HG02610 (cell line): ENCODE measurements at regions not wholly inside any gene's neighbourhood (a gene's known extent, or its start where the extent isn't known, plus 50 kb on each side); places are given as distances from the start of the nearest gene placed in this dataset.

Source experiments
- ATAC-seq: cut with Tn5 transposase; IDR thresholded peaks from one replicate; pipeline ENCODE4 v1.9.1; 2021; ENCODE audit warnings: mild to moderate bottlenecking, moderate library complexity; ENCODE audit not compliant: unreplicated experiment

DNA sequence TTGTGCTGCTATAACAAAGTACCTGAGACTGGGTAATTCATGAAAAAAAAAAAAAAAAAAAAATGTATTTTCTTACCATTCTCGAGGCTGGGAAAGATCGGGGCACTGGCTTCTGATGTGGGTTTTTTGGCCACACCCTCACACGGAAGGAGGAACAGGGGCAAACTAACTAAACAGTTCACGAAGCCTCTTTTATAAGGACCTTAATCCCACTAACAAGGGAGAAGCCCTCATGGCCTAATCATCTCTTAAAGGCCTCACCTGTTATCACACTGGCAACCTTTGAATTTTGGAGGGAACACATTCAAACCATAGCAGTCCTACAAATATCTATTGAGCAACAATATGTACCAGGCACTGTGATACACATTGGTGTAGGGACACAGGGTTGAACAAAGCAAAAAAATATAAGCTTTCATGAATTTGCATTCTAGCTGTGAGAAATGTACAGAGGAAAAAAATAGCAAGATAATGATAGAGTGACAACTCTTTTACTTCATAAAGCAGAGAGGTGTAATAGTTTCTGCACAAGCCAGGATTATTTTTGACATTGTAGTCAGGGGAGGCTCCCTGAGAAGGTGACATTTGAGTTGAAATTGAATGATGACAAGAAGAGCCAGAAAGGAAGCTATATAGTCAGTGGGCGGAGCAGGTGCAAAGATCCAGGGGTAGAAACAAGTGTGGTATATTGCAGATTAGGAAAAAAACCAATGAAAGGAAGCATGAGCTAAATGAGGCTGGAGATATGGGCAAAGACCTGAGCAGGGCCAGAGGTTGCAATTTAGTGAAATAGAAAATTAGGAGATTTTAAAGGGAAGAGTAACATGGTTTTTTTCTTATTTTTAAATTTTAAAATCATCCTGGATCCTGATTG lies 68.1 kb upstream of the GRAMD2B start:
- no peak for ATAC-seq

DNA sequence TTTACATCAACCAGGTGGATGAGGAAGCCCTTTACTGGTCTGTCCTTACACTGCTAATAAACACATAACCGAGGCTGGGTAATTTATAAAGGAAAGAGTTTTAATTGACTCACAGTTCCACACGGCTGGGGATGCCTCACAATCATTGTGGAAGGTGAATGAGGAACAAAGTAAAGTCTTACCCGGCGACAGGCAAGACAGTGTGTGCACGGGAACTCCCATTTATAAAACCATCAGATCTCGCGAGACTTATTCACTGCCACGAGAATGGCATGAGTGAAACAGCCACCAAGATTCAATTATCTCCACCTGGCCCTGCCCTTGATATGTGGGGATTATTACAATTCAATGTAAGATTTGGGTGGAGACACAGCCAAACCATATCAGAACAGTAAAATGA lies 67.3 kb upstream of the GRAMD2B start:
- peak; percentile 30 for ATAC-seq

- no peak for ATAC-seq
These were observed 65.4 kb upstream of the GRAMD2B start for GRCh38 chr5:126357585-126358342.

DNA sequence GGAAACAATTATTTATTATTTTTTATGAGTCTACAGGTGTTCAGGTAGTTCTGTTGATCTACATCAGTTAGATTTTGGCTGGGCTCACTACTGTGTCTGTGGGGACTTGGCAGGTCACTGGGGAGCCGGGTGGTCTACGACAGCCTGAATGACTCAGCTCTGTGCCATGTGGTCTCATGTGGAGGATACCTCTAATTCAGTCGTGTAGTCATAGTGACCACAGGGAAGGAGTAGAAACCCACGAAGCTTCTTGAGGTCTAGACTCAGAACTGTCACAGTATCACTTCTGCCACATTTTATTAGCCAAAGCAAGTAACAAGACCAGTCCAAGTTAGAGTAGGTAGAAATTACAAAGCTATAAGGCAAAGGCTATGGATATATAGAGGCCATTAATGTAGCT lies 64.7 kb upstream of the GRAMD2B start:
- ATAC-seq, result peak; percentile 90

- ATAC-seq, result no peak
These were observed 63.3 kb upstream of the GRAMD2B start for GRCh38 chr5:126359884-126360283.

DNA sequence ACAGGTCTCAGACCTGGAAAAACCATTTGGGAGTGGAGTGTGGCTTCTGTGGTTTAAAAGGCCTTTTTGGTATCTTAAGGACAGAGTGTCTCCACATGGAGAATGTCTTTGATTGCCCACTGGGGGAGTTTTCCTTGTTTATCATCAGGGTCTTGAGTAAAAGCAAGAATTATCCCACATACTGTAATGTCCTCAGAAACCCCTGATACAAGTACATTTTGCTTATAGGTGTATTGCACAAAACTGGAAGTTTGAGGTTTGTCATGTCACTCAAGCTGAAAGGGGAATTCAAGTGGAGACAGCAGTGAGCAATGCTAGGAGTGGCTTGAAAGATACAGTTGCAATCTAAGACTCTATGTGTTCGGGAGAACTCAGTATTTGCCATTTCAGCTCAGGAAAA lies 62.7 kb upstream of the GRAMD2B start:
- peak; percentile 37 for ATAC-seq

DNA sequence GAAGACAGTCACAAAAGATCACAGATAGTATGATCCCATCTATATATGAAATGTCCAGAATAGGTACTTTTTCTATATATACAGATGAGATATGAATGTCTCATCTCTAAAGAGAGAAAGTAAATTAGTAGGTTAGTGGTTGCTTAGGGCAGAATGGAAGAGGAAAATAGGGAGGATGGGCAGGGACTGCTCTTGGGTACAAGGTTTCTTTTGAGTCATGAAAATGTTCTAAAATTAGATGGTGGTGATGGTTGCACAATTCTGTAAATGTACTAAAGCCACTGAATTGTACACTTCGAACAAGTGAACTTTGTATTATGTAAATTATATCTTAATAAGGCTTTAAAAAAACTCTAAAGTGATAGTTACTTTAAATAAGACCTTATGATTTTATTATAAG lies 59.6 kb upstream of the GRAMD2B start:
- ATAC-seq, result no peak

- ATAC-seq, result no peak
These were observed 58.9 kb upstream of the GRAMD2B start for GRCh38 chr5:126364206-126364902.

DNA sequence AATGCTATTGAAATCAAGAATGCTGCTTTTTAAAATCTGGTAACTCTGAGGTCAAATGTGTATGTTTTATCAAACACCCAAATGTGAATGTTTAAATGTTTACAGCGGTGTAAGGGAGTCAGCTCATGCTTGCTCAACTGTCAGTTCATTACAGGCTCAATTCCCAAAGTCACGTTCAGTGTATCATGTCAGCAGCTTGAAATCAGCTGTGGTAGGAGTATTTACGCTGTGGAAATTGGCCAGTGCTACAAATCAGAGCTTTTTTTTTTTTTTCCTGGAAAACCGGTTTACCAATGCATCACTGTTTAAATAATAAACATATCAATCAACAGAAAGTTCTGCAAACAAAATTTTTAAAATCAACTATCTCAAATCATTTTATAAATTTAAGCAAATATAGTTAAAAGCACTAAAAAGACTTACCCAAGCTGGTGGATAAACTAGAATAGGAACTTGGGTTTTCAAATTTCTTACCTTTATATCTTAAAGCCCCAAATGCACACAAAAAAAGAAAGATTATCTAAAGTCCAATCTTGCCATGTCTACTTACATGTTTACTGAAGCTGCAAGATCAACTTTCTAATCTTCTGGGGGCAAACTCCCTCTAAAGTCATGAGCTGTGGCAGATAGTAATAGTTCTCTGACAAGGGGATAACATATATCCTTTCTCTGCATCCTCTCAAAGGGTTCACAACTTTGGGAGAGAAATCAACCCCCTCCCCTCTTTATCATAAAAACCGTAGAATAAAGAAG lies 57.6 kb upstream of the GRAMD2B start:
- ATAC-seq, result no peak

DNA sequence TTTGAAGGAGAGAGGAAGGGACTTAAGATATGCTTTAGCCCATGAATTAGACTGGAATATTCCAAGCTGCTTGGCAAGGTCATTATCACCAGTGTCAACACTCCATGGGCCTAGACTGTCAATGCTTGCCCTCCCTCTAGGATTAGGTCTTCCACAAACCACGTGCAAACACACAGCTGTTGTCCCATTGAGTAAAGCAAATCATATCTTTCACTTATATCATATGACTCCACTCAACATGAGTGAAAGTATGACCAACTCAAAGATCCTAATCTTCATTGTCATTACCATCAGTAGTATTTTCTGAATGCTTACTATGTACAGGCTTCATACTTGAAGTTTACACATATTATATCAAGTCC lies 57.0 kb upstream of the GRAMD2B start:
- ATAC-seq, result no peak

DNA sequence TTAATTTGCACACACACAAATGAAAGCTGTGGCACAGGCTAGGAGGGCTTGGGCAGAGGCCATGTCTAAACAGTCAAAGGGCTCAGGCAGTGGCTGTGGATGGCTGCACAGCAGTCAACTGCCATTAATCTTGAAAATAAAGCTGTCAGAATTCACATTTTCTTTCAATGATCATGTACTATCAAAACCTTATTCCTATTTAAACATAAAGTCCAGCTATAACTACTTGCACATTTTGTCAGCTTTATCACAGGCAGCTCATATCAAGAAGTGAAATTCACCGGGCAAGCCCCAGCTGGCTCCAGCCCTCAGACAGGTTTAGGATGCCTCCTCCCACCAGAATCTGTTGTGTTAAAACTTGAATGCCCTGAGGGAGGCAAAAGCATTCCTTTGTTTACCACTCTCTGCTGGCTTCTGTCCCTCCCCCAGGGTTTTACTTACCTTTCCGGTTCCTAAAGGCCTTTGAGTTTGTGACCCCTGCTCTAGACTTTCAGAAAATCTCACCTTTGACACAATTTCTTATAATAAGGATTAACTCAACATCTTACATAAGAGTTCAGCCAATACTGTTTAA lies 54.9 kb upstream of the GRAMD2B start:
- ATAC-seq, result no peak

DNA sequence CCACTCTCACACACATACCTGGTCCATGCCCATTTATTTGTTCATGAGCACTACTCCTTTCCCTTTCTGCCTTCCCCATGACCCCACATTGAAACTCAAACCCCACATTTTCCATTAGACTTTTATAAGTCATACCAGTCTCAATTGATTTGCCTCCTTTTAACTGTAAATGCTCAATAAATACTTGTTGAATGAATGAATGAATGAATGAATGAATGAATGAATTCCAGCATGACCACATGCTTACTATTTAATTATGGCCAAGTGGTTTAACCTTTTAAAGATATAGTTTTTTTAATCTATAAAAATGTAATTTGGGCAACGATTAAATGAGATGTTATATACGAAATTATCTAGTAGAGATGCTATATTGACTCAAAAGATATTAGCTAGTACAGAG lies 54.1 kb upstream of the GRAMD2B start:
- no peak for ATAC-seq

DNA sequence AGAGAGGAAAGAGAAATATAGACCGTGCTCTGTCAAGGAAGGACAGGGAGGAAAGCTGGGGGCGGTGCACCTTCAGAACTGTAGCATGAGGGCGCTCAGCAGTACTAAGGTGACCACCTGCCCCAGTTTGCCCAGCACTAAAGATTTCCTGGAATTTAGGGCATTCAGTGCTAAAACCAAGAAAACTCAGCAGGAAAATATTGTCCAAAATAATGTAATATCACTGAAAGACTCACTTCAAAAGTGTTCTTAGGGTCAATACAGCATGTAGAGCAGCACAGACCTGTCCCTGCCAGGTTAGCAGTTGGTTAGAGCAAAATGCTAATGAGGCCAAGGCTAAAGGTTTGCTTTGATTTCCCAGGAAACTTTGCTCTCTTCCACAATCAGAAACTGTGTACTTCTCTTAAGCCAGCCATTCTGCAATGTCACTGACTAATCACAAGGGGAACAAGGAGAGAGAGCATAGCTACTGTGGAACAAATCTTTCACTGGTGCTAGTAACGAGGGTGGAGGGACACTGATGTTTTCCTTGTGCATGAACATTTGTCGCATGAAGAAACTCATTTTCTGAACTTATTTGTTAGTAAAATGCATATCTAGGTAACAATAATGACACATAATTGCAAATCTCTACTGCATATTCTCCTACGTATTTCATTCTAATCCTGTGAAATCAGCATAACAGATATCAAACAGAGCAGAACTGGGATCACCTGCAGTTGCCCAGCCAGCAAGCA lies 53.0 kb upstream of the GRAMD2B start:
- no peak for ATAC-seq

DNA sequence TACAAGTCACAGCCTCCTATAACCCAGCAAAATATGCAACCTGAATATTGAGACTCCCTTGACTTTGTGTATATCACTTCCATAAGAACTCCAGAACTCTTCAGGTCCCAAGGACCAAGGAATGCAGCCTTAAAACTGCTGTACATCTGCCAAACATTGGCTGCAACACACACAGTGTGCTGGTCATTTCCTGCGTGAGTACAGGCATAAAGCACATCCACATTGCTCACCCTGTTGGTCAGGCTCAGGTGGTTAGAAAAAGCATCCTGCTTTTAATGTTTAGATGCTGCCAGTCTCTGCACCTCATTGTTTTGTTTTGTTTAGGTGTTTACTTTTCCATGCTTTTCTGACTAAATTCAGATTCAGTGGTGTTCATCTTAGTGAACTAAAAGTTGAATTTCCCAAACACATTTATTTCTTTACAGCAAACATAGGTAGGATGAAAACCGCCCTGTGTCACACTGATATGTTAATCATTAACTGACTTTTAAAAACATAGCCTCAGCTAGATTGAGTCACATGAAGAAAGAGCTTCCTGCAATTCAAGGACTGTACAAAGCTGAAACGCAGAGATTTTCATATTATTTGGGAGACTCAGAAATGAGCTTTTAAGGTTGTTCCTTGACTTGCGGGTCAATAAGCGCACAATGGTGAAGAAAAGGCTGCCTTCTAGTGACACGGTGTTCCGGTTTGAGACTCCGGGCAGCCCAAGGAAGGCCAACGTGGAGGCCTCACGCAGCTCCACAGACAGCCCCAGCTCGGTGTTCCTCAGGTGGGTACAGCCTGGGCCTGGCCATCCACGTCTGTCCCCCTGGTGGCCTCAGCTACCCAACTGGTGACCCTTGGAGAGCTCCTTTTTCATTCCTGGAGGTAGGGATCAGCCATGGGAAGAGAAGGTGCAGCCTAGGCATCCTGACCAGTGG lies 52.2 kb upstream of the GRAMD2B start:
- ATAC-seq, result no peak

- no peak for ATAC-seq
These were observed 49.7 kb upstream of the GRAMD2B start for GRCh38 chr5:126373375-126374108.
